Loucy (cell line): ENCODE measurements at regions not wholly inside any gene's neighbourhood (a gene's known extent, or its start where the extent isn't known, plus 50 kb on each side); places are given as distances from the start of the nearest gene placed in this dataset.

ENCODE experiments used
- H2AFZ ChIP-seq: fragments of 200-600 bp; sonication (generic); 2 replicates; pipeline ENCODE4 v1.6.0; 2016; ENCODE audit warnings: antibody characterized with exemption, mild to moderate bottlenecking, low read length, moderate library complexity
- H3F3A ChIP-seq: fragments of 200-600 bp; 2 replicates; pipeline ENCODE4 v1.6.0; 2016; ENCODE audit warnings: antibody characterized with exemption, low read depth, mild to moderate bottlenecking
- H3K27me3 ChIP-seq: fragments of 200-600 bp; sonication (generic); 2 replicates; pipeline ENCODE4 v1.6.1; 2014; ENCODE audit warnings: low read length, mild to moderate bottlenecking; ENCODE audit not compliant: insufficient read depth, poor library complexity, severe bottlenecking
- H3K36me3 ChIP-seq: fragments of 200-600 bp; sonication (generic); 2 replicates; pipeline ENCODE4 v1.6.1; 2016; ENCODE audit warnings: low read length; ENCODE audit not compliant: insufficient read depth
- H3K4me1 ChIP-seq: fragments of 200-600 bp; sonication (generic); 2 replicates; pipeline ENCODE4 v1.5.1; 2014; ENCODE audit warnings: low read length, mild to moderate bottlenecking; ENCODE audit not compliant: insufficient read depth, poor library complexity, severe bottlenecking
- H3K4me2 ChIP-seq: fragments of 200-600 bp; sonication (generic); 2 replicates; pipeline ENCODE4 v1.6.0; 2014; ENCODE audit warnings: antibody characterized with exemption, low read length, low read depth, mild to moderate bottlenecking; ENCODE audit not compliant: poor library complexity, severe bottlenecking
- H3K4me3 ChIP-seq: fragments of 200-600 bp; sonication (generic); 2 replicates; pipeline ENCODE4 v1.5.1; 2014; ENCODE audit warnings: low read length, mild to moderate bottlenecking, mixed read lengths; ENCODE audit not compliant: poor library complexity, severe bottlenecking
- H3K79me2 ChIP-seq: fragments of 200-600 bp; sonication (generic); 2 replicates; pipeline ENCODE4 v1.6.1; 2014; ENCODE audit warnings: low read length; ENCODE audit not compliant: insufficient read depth
- H3K9ac ChIP-seq: fragments of 200-600 bp; sonication (generic); 2 replicates; pipeline ENCODE4 v1.6.0; 2014; ENCODE audit warnings: mild to moderate bottlenecking, low read depth, low read length, moderate library complexity; ENCODE audit not compliant: poor library complexity, severe bottlenecking
- H3K9me2 ChIP-seq: fragments of 200-600 bp; sonication (generic); replicated peaks from 2 replicates; pipeline ENCODE4 v1.6.1; 2016; ENCODE audit warnings: low read depth, low read length, mixed read lengths
- H3K9me3 ChIP-seq: fragments of 200-600 bp; sonication (generic); 2 replicates; pipeline ENCODE4 v1.6.1; 2014; ENCODE audit warnings: mild to moderate bottlenecking, antibody characterized with exemption, low read length, low read depth; ENCODE audit not compliant: insufficient read depth
- H4K20me1 ChIP-seq: fragments of 200-600 bp; sonication (generic); 2 replicates; pipeline ENCODE4 v1.6.0; 2014; ENCODE audit warnings: antibody characterized with exemption, low read length, mild to moderate bottlenecking; ENCODE audit not compliant: insufficient read depth, poor library complexity, severe bottlenecking
- CTCF ChIP-seq: fragments of 200-600 bp; sonication (generic); conservative IDR thresholded peaks from 2 replicates; pipeline ENCODE4 v1.5.1; 2014; ENCODE audit warnings: mild to moderate bottlenecking, antibody characterized with exemption, low read length
- EZH2phosphoT487 ChIP-seq: fragments of 200-600 bp; IDR thresholded peaks from 2 replicates; pipeline ENCODE4 v1.6.1; 2018; ENCODE audit warnings: antibody characterized with exemption, mild to moderate bottlenecking, moderate library complexity, borderline replicate concordance

- Histone ChIP-seq H3K9me3 (peaks cover 41% of the 10 kb centered on the region), H3K27me3 (no peaks in the 10 kb centered on the region), H3K36me3 (peaks cover 17% of the 10 kb centered on the region; the same call in 1 of the 2 replicates), H4K20me1 (no peaks in the 10 kb centered on the region), H3K4me1 (peaks cover 2% of the 10 kb centered on the region), H3K4me2 (no peak overlapping the region), H2AFZ (no peak overlapping the region), H3K9ac (no peak overlapping the region), H3K9me2 (no peaks in the 10 kb centered on the region), H3F3A (no peaks in the 10 kb centered on the region), H3K4me3 (no peak overlapping the region), H3K79me2 (peaks cover 70% of the 10 kb centered on the region)
- no peak for TF ChIP-seq CTCF
- no peak for TF ChIP-seq EZH2phosphoT487
Measured at GRCh38 chr14:89598548-89599186, 181.6 kb upstream of the FOXN3 start.

GRCh38 chr14:89592961-89593360 is 175.9 kb upstream of the FOXN3 start:
- Histone ChIP-seq H3K9ac (no peak overlapping the region), H3F3A (no peaks in the 10 kb centered on the region), H2AFZ (no peak overlapping the region), H3K9me2 (no peaks in the 10 kb centered on the region), H3K79me2 (peaks cover 69% of the 10 kb centered on the region), H3K4me3 (no peak overlapping the region), H3K36me3 (peaks cover 12% of the 10 kb centered on the region; the same call in 1 of the 2 replicates), H3K9me3 (peaks cover 25% of the 10 kb centered on the region), H3K4me2 (no peak overlapping the region), H3K4me1 (peaks cover 3% of the 10 kb centered on the region), H3K27me3 (no peaks in the 10 kb centered on the region), H4K20me1 (no peaks in the 10 kb centered on the region)
- TF ChIP-seq EZH2phosphoT487: no peak
- TF ChIP-seq CTCF: no peak

DNA sequence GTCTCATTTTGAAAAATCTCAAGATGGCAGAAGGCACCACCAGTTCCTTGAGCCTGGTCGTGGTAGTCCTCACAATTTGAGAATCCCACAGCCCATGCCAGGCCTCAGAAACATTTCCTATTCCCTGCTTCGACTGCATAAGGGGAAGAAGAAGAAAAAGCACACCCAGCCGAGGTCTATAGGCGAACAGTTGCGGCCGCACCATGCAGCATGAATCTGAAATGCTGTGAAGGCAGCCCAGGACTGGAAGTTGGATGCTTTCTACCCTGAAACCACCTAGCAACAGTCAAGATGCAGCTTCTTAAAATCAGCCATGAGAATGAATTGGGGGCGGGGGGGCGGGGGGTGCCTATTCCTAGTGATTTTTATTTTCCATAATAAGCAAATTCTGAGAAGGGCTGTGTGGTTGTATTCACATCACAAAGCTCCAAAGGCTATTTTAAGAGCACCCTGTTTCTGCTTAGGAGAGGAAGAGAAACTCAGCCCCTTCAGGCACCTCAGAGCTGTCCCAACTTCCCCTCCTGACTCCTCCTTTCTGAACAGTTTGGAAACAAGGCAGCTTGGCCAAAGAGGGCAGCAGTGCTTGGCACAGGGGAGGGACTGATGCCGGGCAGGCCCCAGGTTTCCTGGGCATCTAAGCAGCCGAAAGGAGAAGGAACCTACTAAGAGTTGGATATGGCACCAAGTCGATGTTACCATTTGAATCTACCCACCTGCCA is 172.5 kb upstream of the FOXN3 start:
- peaks cover 82% of the 10 kb centered on the region for H3K79me2 ChIP-seq
- no peaks in the 10 kb centered on the region for H4K20me1 ChIP-seq
- no peak overlapping the region for H2AFZ ChIP-seq
- no peak overlapping the region for H3K9ac ChIP-seq
- H3K4me1 ChIP-seq: peaks cover 3% of the 10 kb centered on the region
- no peaks in the 10 kb centered on the region for H3K27me3 ChIP-seq
- no peak overlapping the region for H3K4me3 ChIP-seq
- H3K9me3 ChIP-seq: peaks cover 12% of the 10 kb centered on the region; the same call in 1 of the 2 replicates
- H3F3A ChIP-seq: no peaks in the 10 kb centered on the region
- no peak overlapping the region for H3K4me2 ChIP-seq
- H3K36me3 ChIP-seq: peaks cover 12% of the 10 kb centered on the region; the same call in 1 of the 2 replicates
- no peaks in the 10 kb centered on the region for H3K9me2 ChIP-seq
- TF ChIP-seq CTCF: no peak
- TF ChIP-seq EZH2phosphoT487: no peak
